ENCODE measurements at regions not wholly inside any gene's neighbourhood (a gene's known extent, or its start where the extent isn't known, plus 50 kb on each side); places are given as distances from the start of the nearest gene placed in this dataset.

DNA sequence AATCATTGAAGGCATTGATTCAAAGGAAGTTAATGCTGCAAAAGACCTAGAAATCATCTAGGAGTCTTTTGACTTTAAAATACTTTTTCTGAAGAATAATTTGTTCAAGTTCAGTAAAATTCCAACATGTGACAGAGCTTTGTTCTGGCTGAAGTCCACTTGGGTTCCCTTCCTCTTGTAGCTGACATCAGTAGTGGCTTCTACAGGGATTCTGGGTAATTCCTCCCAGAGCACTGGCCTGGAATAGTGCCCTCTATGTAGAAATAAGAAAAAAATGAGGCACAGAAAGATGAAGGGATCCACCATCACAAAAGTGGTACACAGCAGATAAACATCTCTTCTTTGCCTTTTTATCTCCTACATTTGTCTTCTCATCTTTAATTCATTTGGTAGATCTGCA is 548.1 kb downstream of the LTN1 start:
- no peak for DNase-seq

DNA sequence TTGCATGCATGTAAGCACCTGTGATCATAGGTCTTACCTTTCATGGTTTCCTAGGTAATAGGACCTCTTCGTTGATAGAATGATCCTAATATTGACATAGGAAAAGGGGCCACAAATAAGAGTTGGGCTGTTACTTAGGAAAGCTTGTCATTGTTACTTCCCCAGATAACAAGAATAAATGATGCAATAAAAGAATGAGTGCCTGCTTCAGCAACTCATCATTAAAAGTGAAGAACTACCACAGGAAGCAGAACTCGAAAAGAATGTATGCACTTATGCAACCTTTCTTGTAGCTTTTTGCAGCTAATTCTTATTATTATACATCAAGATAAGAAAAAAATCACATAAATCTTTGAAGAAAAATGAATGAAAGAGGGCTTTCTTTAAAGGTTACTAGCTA is 548.6 kb downstream of the LTN1 start:
- no peak for DNase-seq

GRCh38 chr21:28442624-28443023 is 550.1 kb downstream of the LTN1 start:
- DNase-seq, result no peak

DNA sequence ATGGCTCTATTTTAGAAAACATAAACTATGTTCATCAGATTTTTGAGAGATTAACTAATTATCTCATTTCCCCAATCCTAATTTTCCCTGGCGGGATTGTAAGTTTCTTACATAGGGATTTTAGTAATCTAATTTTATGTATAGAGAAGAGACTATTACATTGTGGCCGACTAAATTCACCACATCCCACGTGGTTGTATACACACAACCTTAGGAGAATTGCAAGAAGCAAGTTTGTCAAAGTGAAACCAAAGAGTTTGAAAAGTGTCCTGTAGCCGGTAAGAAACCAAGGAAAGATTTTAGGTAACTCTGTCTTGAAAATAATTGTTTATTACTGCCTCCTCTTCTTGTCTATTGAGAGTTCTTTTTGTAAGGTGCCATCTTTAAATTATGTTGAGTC is 550.6 kb downstream of the LTN1 start:
- no peak for DNase-seq

GRCh38 chr21:28439788-28440187 is 552.9 kb downstream of the LTN1 start:
- DNase-seq, result no peak

- no peak for DNase-seq
These were observed 553.4 kb downstream of the LTN1 start for GRCh38 chr21:28439251-28439650.

DNA sequence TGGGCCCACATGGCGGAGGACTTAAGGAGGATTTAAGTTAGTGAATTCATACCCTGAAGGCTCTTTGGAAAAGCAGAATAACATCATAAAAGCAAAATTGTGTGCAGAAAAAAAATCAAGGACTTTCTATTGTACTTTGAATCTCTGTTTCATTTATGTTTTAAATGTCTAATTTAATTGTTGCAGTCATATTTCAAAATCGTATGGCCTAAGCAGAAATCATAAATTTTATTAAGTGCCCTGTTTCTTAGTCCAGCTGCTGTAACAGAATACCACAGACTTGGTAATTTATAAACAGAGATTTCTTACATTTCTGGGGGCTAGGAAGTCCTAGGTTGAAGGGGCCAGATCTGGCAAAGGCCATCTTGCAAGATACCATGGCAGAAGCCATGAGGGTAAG is 555.6 kb downstream of the LTN1 start:
- no peak for DNase-seq

- no peak for DNase-seq
These were observed 556.3 kb downstream of the LTN1 start for GRCh38 chr21:28436286-28436932.

DNA sequence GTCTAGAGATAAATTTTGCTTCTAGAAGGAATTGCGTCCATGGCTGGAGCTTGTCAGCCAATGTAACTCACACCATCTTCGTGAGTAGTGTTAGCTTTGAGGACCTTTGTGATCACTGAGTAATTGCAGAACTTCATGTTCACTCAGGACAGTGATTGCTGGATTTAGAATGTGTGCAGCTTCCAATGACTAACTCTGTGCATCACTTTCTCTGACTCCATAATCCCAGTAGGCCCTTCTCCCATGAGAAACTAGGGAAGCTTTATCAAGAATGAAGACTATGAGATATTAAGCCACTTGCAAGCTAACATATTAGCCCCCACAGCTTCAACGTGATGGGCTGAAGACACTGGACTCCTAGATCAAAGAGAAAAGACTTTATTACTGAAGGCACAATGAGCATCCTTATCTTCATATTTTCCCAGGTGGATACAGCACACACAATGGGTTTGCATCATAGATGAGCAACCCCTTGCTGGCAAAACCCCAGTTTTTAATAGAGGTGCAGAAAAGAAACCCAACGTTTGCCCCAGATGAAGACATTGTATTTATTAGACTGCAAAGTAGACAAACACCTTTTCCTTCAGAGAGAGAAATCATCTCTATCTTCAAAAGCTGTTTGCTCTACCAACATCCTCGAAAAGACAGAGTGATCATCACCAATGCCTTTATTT is 561.0 kb downstream of the LTN1 start:
- DNase-seq, result no peak

DNA sequence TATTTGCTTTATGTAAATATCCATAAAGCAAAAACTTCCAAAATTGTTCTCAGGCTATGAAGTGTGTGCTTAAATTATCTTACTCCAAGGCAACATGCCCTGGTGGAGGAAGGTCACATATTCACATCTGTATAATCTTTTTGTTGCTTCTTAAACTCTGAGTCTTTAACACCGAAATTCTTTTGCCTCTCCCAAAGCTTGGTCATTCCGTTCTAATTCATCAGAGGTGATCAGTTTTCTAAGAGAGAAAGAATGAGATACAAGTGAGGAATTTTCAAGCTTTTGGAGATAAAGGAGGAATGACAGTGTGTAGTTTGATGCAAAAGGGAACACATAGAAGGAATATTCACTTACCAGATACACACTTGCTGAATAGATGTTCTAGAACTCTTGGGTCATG is 561.7 kb downstream of the LTN1 start:
- no peak for DNase-seq

- no peak for DNase-seq
These were observed 563.5 kb downstream of the LTN1 start for GRCh38 chr21:28429161-28429560.

GRCh38 chr21:28427394-28428022 is 565.2 kb downstream of the LTN1 start:
- DNase-seq, result no peak

DNA sequence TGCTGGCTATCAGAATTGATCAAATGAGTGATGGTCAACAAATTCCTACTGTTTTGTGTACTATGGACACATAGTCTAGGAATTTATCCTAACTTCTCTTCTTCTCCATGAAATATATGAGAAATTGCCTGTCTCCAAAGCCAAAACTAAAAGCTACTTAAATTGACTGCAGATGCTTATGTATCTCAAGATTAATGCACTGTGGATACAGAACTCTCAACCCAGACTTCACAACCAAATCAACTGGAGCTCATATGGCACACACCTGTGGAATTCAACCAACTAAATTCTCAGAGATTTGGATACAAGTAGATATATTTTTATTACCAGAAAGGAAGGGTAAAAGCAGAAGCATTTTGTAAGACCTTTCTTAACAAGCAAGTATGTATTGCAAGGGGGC is 566.1 kb downstream of the LTN1 start:
- DNase-seq, result no peak

DNA sequence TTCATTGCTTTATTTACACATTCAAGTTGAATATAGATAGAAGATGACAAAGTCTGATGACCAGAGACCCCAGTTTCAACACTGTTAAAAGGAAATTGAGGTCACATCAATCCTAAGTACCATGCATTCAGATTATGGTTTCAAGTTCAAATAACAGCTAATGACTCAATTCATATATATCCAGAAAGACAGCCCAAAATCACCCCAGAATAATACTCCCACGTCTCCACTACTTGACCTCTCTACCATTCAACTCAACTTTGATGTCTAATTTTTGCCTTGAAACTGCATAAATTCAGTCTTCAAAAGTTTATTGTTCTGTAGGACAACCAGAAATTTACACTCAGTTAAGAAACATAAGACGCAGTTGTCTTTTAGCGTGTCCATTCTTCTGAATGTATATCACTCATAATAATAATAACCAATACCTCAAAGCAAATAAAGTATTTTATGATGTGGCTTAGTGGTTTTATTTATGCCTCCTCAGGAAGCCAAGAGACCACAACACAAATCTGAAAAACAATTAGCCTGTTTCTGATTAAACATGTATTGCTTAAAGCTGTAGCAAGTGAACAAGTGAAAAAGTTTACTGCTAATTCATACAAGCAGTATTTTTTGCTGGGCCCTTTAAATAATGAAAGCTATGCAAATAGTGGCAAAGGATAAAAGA is 569.0 kb downstream of the LTN1 start:
- DNase-seq, result no peak

DNA sequence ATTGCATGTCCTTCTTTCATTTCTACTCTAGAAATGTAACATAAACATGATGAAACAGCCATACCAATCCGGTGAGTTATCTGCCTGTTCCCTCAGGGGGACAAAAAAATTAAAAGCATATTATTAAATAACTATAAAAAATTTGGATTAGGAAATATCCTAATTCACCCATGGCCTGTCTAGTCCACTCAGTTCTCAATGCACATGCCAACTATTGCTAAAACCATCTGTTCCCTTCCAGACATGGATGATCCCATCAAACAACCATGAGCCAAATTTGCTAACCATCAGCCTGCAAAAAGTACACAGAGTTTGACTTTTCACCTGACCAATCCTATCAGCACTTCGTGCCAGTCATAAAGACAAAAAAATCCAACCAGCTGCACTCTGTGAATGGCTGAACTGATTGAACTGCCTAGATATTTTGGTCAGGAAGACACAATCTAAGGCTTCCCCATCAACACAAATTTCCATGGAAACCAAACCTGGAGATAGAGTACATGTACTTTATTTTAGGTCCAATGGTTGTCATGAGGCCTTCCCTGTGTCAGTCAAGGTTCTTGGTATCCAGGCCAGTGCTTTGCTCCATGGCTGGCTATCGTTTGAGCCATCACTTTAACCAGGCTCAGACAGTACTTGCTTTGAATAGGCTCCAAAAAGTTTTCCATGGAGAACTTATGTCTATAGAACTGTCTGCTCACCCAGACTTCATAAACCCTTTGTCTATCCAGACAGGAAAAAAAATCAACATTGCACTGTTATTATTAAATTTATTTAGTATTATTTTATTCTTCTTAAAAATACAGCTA is 570.8 kb downstream of the LTN1 start:
- no peak for DNase-seq

GRCh38 chr21:28419811-28420210 is 572.9 kb downstream of the LTN1 start:
- DNase-seq, result no peak

DNA sequence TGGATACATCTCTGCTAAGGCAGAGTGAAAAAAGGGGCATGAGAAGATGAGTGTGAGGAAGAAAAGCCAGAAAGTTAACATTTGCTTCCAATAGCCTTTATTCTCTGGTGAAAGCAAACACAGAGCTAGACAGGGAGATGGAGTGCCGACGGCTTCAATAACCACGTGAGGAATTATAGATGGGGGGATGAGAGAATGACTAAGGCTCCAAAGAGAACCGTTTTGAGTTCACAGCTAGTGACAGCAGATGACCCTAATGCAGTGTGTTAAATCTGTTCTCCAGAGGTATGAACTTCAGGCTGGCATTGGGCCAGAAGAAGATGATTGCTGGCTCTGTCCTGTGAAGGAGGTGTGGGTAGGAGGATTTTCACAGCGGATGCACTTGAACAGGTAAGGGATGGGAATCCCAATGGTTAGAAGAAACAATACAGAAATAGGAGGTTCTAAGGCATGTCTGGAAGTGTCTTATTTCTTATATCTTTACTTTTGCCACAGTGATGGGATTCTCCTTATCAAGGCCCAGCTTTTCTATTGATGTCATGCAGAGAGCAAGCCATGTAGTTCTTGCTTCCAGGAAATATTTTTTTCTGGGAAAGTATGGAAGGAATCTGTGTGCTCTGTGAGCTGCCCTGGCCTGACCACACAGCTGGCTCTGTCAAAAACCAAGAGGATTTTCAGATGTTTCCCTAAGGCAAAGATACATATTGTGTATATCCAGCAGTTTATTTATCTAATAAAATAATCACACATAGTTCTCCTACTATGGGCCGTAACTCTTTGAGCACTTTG is 573.8 kb downstream of the LTN1 start:
- no peak for DNase-seq

- no peak for DNase-seq
These were observed 582.4 kb downstream of the LTN1 start for GRCh38 chr21:28410256-28410655.

- DNase-seq, result no peak
These were observed 590.1 kb downstream of the LTN1 start for GRCh38 chr21:28402616-28402989.

GRCh38 chr21:28397040-28397439 is 595.6 kb downstream of the LTN1 start:
- DNase-seq, result no peak

- DNase-seq, result no peak
These were observed 596.3 kb downstream of the LTN1 start for GRCh38 chr21:28396421-28396820.

- no peak for DNase-seq
These were observed 599.4 kb downstream of the LTN1 start for GRCh38 chr21:28393279-28393678.

Data from activated CD4-positive, CD25-positive, alpha-beta regulatory T cell treated with anti-CD3 and anti-CD28 coated beads, Interleukin-2, amount 50 U/mL, for 72 hours (primary cell).